SJCRH30 (cell line): ENCODE measurements at regions not wholly inside any gene's neighbourhood (a gene's known extent, or its start where the extent isn't known, plus 50 kb on each side); places are given as distances from the start of the nearest gene placed in this dataset.

Experiments
- DNase-seq, 2 experiments: peaks; one replicate each; pipeline ENCODE4 v3.0.0-alpha.2; 2015 to 2020
- H3K27ac ChIP-seq: fragments of 250-450 bp; sonication (Bioruptor Pico); 2 replicates; pipeline ENCODE4 v1.5.1; 2020; ENCODE audit warnings: mild to moderate bottlenecking, moderate library complexity
- H3K27me3 ChIP-seq: fragments of 250-450 bp; sonication (Bioruptor Pico); 2 replicates; pipeline ENCODE4 v1.5.1; 2020; ENCODE audit warnings: mild to moderate bottlenecking, moderate library complexity
- H3K36me3 ChIP-seq: fragments of 250-450 bp; sonication (Bioruptor Pico); 2 replicates; pipeline ENCODE4 v1.5.1; 2020; ENCODE audit warnings: mild to moderate bottlenecking, moderate library complexity
- H3K4me1 ChIP-seq: fragments of 250-450 bp; sonication (Bioruptor Pico); 2 replicates; pipeline ENCODE4 v1.5.1; 2020; ENCODE audit warnings: mild to moderate bottlenecking, moderate library complexity
- H3K4me3 ChIP-seq: fragments of 250-450 bp; sonication (Bioruptor Pico); 2 replicates; pipeline ENCODE4 v1.5.1; 2020; ENCODE audit warnings: mild to moderate bottlenecking, moderate library complexity
- H3K9me3 ChIP-seq: fragments of 250-450 bp; sonication (Bioruptor Pico); replicated peaks from 2 replicates; pipeline ENCODE4 v1.5.1; 2020; ENCODE audit warnings: mild to moderate bottlenecking, moderate library complexity

DNA sequence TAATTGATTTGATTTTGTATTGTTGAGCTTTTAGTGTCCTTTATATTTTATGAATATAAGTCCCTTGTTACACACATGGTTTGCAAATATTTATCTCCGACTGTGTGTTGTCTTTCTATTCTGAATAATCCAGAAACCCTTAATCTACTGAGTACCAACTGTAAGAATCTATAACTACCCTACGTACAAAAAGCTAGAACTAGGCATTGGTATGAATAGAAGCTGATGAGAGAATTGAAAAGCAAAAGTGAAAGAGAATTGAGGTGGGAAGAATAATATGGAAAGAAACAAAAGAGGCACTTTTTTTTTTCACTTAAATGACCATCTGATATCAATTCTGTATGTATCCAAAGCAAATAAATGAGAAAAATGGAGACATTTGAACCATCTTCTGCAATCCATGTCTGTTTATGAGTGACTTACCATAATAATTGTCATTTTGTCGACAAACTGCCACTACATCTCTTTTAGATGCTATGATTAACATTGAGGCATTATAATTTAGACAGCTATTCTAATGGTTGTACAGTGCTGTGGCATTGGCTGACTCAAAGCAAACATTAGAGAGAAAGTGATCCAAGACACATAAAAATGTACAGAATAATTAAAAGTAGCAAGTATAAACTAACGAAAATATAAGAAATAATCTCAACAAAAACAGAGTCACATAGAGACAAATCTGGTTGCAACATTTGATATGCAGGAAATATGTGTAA lies 1516.6 kb upstream of the AGA start:
- Histone ChIP-seq H3K36me3 (no peaks in the 10 kb centered on the region), H3K4me1 (no peaks in the 10 kb centered on the region), H3K27me3 (no peaks in the 10 kb centered on the region), H3K27ac (no peak overlapping the region), H3K4me3 (no peak overlapping the region), H3K9me3 (no peaks in the 10 kb centered on the region)
- DNase-seq: no peak

DNA sequence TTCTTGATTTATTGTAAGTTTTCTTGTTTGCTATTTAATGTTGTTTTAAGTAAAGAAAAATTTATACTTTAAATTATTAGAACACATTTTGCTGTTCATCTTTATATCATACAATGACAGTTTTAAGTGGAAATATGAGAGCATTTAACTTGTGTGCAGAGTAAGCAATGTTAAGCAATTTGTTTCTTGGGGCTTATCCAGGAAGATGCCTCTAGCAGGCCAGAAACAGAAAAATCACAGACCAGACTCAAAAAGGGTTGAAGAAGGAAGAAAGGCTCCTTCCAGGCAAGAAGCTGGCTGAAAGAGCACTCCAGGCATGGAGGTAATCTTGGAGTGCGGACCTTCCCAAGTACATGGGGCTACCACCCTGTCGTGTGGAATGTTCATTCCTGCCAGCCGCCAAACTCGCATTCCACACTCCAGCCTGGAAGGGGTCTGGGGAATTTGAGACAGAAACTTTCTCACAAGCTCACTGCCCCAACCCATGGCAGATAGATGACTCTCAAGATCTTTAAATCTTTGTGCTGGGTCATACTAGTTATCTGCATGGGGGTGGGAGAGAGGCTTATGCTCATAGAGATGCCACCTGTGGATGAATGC lies 1521.3 kb upstream of the AGA start:
- Histone ChIP-seq H3K27ac (no peak overlapping the region), H3K4me3 (no peak overlapping the region), H3K4me1 (no peaks in the 10 kb centered on the region), H3K27me3 (no peaks in the 10 kb centered on the region), H3K9me3 (no peaks in the 10 kb centered on the region), H3K36me3 (no peaks in the 10 kb centered on the region)
- DNase-seq: no peak

DNA sequence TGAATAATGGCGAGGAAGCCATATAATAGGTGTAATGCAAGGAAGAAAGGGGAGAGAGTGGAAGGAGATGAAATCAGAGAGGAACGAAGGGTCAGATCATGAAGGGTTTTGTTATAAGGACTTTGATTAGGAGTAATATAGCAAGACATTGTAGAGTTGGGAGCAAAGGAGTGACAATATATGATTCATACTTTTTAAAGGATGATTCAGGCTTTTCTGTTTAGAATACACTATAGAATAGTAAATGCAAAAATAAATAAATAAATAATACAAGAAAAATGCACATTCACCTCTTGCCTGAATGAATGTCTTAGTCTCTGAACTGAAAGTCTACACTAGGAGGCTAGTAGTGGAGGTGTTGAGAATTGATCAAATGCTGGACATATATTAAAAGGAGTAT lies 1524.4 kb upstream of the AGA start:
- no peaks in the 10 kb centered on the region for H3K4me1 ChIP-seq
- H3K27ac ChIP-seq: no peak overlapping the region
- no peaks in the 10 kb centered on the region for H3K36me3 ChIP-seq
- no peak for DNase-seq
- H3K9me3 ChIP-seq: no peaks in the 10 kb centered on the region
- no peak overlapping the region for H3K4me3 ChIP-seq
- no peaks in the 10 kb centered on the region for H3K27me3 ChIP-seq

DNA sequence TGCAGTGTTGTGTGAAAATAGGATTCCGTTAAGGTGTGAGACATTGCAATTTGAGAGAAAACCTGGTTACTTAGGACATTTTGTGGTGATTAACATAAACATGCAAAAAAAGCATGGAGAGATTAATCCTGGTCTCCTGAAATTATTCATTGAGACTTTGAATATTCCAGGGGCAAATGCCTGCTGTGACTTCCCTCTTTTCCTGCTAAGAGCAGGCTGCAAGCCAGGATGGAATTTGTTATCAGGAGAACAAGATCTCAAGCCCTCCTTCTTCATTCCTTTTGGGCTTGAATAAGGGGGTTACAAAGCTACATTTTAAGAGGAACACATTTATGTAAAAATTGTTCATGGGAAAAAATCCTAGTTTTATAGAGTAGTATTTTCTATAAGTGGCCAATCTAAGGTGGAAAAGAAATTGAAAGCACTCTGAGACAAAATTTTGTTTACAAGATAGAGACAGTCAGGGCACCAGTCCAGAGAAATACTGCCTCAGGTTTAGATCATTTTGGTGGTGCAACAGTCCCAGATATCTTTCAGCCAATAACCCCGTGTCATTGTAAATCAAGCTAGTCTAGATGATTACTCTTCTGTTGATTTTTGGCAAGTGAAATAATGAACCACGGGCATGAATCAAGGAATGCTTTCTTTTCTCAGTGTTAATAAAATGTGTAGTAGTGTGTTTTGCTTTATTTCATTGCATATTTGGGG lies 1528.3 kb upstream of the AGA start:
- Histone ChIP-seq H3K4me3 (no peak overlapping the region), H3K4me1 (no peaks in the 10 kb centered on the region), H3K9me3 (no peaks in the 10 kb centered on the region), H3K27ac (no peak overlapping the region), H3K36me3 (no peaks in the 10 kb centered on the region), H3K27me3 (no peaks in the 10 kb centered on the region)
- no peak for DNase-seq

DNA sequence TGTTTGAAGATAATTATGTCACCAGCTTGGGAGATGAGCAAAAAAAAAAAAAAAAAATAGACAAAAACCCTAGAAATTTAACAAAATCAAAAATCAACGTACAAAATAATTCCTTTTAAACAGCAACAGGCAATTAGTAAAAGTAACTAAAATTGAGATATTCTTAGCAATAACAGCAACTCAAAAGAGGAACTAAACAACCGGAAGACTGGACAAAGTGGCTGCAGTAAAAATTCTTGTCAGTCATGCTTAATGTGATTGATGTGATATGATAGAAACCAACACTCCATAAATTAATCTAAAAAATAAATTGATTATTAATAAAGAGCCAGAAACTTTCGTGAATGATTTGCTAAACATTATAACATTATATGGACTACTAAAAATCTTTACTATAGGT lies 1534.6 kb upstream of the AGA start:
- no peak overlapping the region for H3K27ac ChIP-seq
- no peak for DNase-seq
- no peaks in the 10 kb centered on the region for H3K9me3 ChIP-seq
- no peaks in the 10 kb centered on the region for H3K4me1 ChIP-seq
- no peaks in the 10 kb centered on the region for H3K36me3 ChIP-seq
- no peak overlapping the region for H3K4me3 ChIP-seq
- no peaks in the 10 kb centered on the region for H3K27me3 ChIP-seq

DNA sequence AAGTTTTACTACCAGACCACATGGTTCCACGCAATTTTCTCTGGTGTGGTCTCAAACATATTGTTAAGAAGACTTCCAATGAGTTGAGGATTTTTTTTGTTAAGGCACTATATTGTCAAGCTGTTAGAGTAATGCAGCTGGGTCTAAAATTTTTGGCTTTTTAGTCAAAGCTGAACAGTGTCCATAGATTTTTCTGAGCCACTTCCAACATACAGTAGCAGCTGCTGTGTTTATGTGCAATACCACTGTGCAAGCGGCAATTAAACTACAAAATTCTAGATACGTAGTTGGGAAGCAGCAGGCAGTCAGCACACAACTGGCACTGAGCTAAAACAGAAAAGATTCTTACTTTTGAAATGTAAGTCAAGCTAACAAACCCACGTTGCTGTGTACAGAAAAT lies 1551.1 kb upstream of the AGA start:
- no peaks in the 10 kb centered on the region for H3K36me3 ChIP-seq

DNA sequence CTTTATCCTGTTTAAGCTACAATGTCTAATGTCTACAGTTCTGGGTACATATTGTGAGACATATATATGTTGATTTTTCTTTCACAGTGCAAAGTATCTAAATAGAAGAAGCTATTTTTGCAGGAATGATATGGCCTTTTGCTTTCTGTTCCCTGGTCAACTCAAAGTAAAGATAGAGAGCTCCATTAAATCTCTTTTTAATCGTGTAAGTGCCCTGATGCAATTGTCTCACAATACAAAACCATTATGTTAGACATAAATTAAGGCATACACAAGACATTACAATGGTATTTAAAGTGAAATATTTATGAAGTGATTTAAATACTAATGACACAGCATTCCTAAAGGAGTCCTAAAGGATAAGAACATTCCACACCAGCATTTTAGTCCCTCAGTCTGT lies 1559.7 kb upstream of the AGA start:
- no peak for DNase-seq
- no peaks in the 10 kb centered on the region for H3K36me3 ChIP-seq
- no peaks in the 10 kb centered on the region for H3K27me3 ChIP-seq
- no peak overlapping the region for H3K27ac ChIP-seq
- H3K9me3 ChIP-seq: no peaks in the 10 kb centered on the region
- no peak overlapping the region for H3K4me3 ChIP-seq
- no peaks in the 10 kb centered on the region for H3K4me1 ChIP-seq

More for the DNA sequence above, 1551.1 kb upstream of the AGA start:
- no peaks in the 10 kb centered on the region for H3K4me1 ChIP-seq
- H3K9me3 ChIP-seq: no peaks in the 10 kb centered on the region
- H3K27me3 ChIP-seq: no peaks in the 10 kb centered on the region
- no peak for DNase-seq
- no peak overlapping the region for H3K4me3 ChIP-seq
- H3K27ac ChIP-seq: no peak overlapping the region

DNA sequence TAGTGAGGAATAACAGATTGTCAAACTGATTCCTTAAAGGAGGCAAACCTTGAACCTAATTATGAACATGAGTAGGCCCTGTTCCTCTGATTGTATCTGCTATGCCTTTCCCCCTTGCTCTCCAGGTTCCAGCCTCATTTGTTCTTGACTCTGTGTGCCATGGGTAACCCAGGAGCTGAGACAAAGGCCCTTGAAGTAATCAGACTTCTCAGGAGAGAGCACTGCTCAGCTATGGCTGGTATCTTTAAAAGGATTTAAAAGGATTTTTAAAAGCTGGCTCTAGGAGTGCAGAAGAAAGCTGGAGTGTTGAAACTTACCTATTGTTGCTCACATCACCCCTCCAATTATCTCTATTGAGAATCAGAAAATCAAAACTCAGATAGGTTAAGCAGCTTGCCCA lies 1565.5 kb upstream of the AGA start:
- DNase-seq: no peak
- H3K27ac ChIP-seq: no peak overlapping the region
- H3K36me3 ChIP-seq: no peaks in the 10 kb centered on the region
- no peaks in the 10 kb centered on the region for H3K27me3 ChIP-seq
- H3K9me3 ChIP-seq: no peaks in the 10 kb centered on the region
- no peaks in the 10 kb centered on the region for H3K4me1 ChIP-seq
- H3K4me3 ChIP-seq: no peak overlapping the region

DNA sequence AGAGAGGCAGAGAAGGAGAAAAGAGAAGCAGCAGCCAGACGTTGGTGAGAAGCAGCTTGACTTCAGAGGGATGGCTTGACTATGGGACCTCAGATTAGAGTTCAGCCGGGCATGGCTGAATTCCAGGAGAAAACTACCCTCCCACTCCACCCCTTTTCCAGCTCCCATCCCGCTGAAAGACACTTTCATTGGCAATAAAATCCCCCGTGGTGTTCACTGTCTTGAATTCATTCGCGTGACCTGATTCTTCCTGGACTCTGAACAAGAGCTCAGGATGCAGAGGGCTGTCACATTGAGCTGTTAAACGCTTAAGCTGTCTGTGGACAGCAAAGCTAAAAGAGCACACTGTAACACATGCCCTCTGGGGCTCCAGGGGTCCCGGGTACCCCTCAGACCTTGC lies 1575.3 kb upstream of the AGA start:
- no peaks in the 10 kb centered on the region for H3K27me3 ChIP-seq
- no peak for DNase-seq
- no peaks in the 10 kb centered on the region for H3K36me3 ChIP-seq
- H3K4me1 ChIP-seq: no peaks in the 10 kb centered on the region
- H3K4me3 ChIP-seq: no peak overlapping the region
- no peaks in the 10 kb centered on the region for H3K9me3 ChIP-seq
- H3K27ac ChIP-seq: no peak overlapping the region

DNA sequence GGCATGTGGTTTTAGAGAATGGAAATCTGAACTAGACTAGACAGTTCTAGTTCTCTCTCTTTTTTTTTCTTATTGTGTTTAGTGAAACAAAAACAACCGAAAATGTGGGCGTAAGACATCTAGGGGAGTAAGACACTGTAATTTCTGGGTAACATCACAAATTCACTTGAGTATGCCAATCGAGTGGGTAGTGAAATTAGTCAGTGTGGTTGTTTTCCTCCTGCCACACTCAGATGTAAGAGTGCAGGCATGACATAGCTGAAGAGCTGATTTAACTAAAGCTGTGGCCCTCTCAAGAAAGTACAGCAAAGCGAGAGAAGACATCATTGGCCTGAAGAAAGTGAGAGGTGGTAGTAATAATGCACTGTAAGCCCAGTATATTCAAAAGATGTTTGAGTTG lies 1585.3 kb upstream of the AGA start:
- Histone ChIP-seq H3K4me3 (no peak overlapping the region), H3K27ac (no peak overlapping the region), H3K27me3 (no peaks in the 10 kb centered on the region), H3K9me3 (no peaks in the 10 kb centered on the region), H3K4me1 (no peaks in the 10 kb centered on the region), H3K36me3 (no peaks in the 10 kb centered on the region)
- DNase-seq: no peak

DNA sequence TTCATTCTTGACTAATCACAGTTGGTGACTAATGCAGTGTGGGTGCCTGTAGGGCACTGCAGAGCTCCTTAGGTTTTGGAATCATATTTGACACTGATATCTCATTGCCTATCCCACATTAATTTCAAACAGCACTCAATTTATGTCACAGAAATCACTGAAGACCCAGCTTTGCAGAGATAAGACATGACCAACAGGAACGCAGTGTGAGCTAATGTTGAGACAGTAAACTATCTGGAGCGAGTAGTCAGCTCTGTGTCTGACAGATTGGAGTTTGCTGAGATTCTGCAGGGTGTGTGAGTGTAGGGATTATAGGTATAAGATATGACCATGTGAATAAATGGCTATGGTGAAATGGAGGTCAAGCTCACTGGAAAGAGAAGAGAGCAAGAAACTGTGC lies 1586.1 kb upstream of the AGA start:
- Histone ChIP-seq H3K9me3 (no peaks in the 10 kb centered on the region), H3K27ac (no peak overlapping the region), H3K27me3 (no peaks in the 10 kb centered on the region), H3K4me3 (no peak overlapping the region), H3K36me3 (no peaks in the 10 kb centered on the region), H3K4me1 (no peaks in the 10 kb centered on the region)
- DNase-seq: no peak

DNA sequence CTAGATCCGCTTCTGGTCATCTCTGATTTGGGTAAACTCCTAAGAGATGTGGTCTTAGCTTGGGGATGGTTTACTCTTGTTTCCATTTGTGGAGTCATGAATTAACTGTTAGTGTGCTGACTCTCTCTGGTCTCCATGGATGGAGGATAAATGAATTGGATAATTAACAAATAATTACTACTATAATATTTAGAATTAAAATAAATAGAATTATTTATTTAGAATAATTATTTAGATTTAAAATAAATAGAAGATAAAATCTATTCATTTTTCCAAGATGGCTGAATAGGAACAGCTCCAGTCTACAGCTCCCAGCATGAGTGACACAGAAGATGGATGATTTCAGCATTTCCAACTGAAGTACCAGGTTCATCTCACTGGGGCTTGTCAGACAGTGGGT lies 1587.4 kb upstream of the AGA start:
- no peaks in the 10 kb centered on the region for H3K9me3 ChIP-seq
- H3K27me3 ChIP-seq: no peaks in the 10 kb centered on the region
- no peaks in the 10 kb centered on the region for H3K4me1 ChIP-seq
- no peak overlapping the region for H3K27ac ChIP-seq
- H3K36me3 ChIP-seq: no peaks in the 10 kb centered on the region
- no peak for DNase-seq
- H3K4me3 ChIP-seq: no peak overlapping the region

DNA sequence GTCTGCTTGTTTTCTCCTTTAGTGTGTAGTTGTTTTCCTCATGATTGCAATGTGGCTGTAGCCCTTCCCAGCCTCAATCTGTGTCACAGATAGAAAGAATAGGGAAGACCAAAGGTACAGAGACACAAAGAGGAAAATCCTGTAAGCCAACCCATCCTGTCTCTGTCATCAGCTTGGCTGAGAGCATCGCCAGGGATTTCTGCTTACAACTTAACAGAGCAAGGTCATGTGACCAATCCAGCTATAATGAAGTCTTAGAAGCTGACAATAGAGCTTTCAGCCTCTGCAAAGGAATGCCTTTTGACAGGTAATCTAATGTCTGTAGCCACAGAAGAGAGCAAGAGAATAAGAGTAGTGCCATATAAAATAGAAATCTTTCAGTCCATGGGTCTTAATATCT lies 1598.0 kb upstream of the AGA start:
- Histone ChIP-seq H3K4me3 (no peak overlapping the region), H3K27me3 (no peaks in the 10 kb centered on the region), H3K9me3 (no peaks in the 10 kb centered on the region), H3K4me1 (no peaks in the 10 kb centered on the region), H3K27ac (no peak overlapping the region), H3K36me3 (no peaks in the 10 kb centered on the region)
- no peak for DNase-seq

DNA sequence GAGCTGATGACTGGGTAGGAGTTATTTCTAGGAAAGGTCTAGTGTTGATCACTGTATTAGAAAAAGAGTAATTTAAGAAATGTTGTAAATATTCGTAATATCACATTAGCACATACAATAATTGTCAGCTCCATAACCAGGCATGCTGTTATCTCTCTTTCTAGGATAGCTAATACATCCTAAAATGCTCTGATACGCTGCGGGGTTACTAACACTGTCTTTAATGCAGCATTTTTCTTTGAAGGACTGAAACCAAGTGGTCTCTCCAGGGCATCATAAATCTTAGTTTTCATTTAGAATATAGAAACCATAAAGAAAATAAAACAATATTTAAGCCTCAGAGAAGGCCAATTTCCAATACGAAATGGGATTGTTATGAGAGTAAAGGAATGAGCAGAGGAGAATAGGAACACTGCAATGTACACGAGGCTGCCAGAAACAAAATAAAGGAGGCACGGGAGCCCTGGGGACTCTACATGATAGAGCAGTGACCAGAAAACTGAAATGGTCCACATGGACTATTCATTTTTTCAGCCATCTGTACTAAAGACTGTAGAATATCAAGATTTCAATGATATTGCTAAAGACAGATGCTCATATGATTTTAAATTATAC lies 1606.7 kb upstream of the AGA start:
- H3K36me3 ChIP-seq: no peaks in the 10 kb centered on the region

DNA sequence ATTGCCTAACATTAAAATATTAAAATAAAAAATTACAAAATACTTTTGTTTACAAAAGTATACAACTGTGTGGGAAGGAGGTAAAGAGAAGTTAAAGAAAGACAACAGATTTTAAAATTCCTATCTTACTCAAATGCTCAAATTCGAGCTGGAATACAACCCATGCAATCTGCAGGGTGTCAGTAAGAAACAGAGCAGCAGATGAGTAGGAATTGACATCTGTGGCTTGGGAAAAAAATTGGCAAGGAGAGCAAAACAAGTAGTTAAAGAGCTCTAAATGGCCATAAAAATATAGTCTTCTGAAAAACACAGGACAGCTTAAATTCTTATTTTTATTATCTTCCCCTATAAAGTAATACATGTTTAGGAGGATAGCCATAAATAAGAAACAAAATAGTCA lies 1609.0 kb upstream of the AGA start:
- H3K4me3 ChIP-seq: no peak overlapping the region
- no peaks in the 10 kb centered on the region for H3K27me3 ChIP-seq
- H3K9me3 ChIP-seq: no peaks in the 10 kb centered on the region
- no peaks in the 10 kb centered on the region for H3K4me1 ChIP-seq
- no peak for DNase-seq
- no peak overlapping the region for H3K27ac ChIP-seq
- no peaks in the 10 kb centered on the region for H3K36me3 ChIP-seq

More for the DNA sequence above, 1606.7 kb upstream of the AGA start:
- Histone ChIP-seq H3K4me1 (no peaks in the 10 kb centered on the region), H3K27me3 (no peaks in the 10 kb centered on the region), H3K9me3 (no peaks in the 10 kb centered on the region), H3K4me3 (no peak overlapping the region), H3K27ac (no peak overlapping the region)
- DNase-seq: no peak
